ENCODE measurements at regions not wholly inside any gene's neighbourhood (a gene's known extent, or its start where the extent isn't known, plus 50 kb on each side); places are given as distances from the start of the nearest gene placed in this dataset.

DNA sequence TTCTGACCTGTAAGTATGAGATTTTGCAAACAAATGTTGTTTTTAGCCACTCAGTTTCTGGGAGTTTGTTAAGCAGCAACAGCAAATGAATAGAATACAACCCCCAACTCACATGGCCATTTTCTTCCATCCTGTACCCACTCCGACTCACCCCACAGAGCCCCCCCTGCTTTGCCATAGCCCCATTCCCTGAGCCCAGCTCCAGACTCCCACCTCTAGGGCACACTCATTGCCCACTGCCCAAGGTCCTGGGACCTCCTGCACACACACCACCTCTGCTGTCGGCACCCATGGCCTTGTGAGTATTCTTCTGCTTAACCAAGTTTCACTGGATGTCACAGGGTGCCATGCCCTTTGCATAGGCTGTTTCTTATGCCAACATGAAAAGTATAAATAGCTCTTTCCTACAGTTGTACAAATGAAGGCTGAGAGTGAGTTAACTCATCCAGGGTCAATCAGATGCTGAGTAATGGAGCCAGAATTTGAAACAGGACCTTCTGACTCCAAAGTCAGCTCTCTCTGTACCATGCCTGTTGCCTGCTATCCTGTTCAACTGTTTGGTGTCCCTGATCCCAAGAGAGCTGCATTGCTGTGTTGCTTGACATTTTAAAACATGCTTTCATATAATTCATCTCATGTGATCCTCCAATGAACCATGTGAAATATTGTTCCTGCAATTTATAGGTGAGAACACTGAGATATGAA, 367.8 kb upstream of the ZMIZ1 start:
- TF ChIP-seq CTCF (IDR thresholded peaks at IDR 0.05), result no peak
- ATAC-seq, result no peak
- Histone ChIP-seq H3K27ac (no peak overlapping the region), H3K4me1 (no peaks in the 10 kb centered on the region), H3K27me3 (no peaks in the 10 kb centered on the region), H3K9me3 (no peaks in the 10 kb centered on the region), H3K36me3 (no peaks in the 10 kb centered on the region), H3K4me3 (no peak overlapping the region)
- intact Hi-C loops (cut with DNase I), result no loop called here
- WGBS, 2 donors, result 89 to 94% methylated on average over 2 of the region's 2 CpGs
- FAIRE-seq, result no peak
- peak in 1 of 6 donors; percentile 3 for DNase-seq

- TF ChIP-seq CTCF (IDR thresholded peaks at IDR 0.05), result no peak
- H3K9me3 ChIP-seq, result no peaks in the 10 kb centered on the region
- no peak overlapping the region for H3K4me3 ChIP-seq
- intact Hi-C loops (cut with DNase I), result no loop called here
- H3K27me3 ChIP-seq, result no peaks in the 10 kb centered on the region
- ATAC-seq, result no peak
- H3K4me1 ChIP-seq, result no peaks in the 10 kb centered on the region
- H3K36me3 ChIP-seq, result no peaks in the 10 kb centered on the region
- WGBS, 2 donors, result 91 to 93% methylated on average over 8 of the region's 8 CpGs
- H3K27ac ChIP-seq, result no peak overlapping the region
- no peak for FAIRE-seq
- no peak for DNase-seq
Observed at GRCh38 chr10:78702186-78702585, 366.6 kb upstream of the ZMIZ1 start.

GRCh38 chr10:78702876-78703275, 365.9 kb upstream of the ZMIZ1 start:
- H3K36me3 ChIP-seq, result no peaks in the 10 kb centered on the region
- ATAC-seq (no peak), FAIRE-seq (no peak), DNase-seq (no peak)
- H3K9me3 ChIP-seq, result no peaks in the 10 kb centered on the region
- H3K4me1 ChIP-seq, result no peaks in the 10 kb centered on the region
- H3K4me3 ChIP-seq, result no peak overlapping the region
- 81 to 97% methylated on average over 6 of the region's 6 CpGs for WGBS, 2 donors
- no peak overlapping the region for H3K27ac ChIP-seq
- intact Hi-C loops (cut with DNase I), result no loop called here
- TF ChIP-seq CTCF (IDR thresholded peaks at IDR 0.05), result no peak
- no peaks in the 10 kb centered on the region for H3K27me3 ChIP-seq

- intact Hi-C loops (cut with DNase I), result no loop called here
- H3K27me3 ChIP-seq, result no peaks in the 10 kb centered on the region
- DNase-seq, result no peak
- H3K9me3 ChIP-seq, result no peaks in the 10 kb centered on the region
- H3K36me3 ChIP-seq, result no peaks in the 10 kb centered on the region
- WGBS, 2 donors, result 77 to 83% methylated on average over 6 of the region's 6 CpGs
- H3K4me1 ChIP-seq, result no peaks in the 10 kb centered on the region
- H3K27ac ChIP-seq, result no peak overlapping the region
- TF ChIP-seq CTCF (IDR thresholded peaks at IDR 0.05), result no peak
- FAIRE-seq, result no peak
- no peak overlapping the region for H3K4me3 ChIP-seq
- no peak for ATAC-seq
Observed at GRCh38 chr10:78703593-78703992, 365.2 kb upstream of the ZMIZ1 start.

GRCh38 chr10:78706256-78706655, 362.5 kb upstream of the ZMIZ1 start:
- ATAC-seq (no peak), FAIRE-seq (no peak), DNase-seq (no peak)
- no peaks in the 10 kb centered on the region for H3K4me1 ChIP-seq
- H3K9me3 ChIP-seq, result no peaks in the 10 kb centered on the region
- no peak overlapping the region for H3K4me3 ChIP-seq
- WGBS, 2 donors, result 97 to 100% methylated on average over 2 of the region's 2 CpGs
- TF ChIP-seq CTCF (IDR thresholded peaks at IDR 0.05), result no peak
- no peak overlapping the region for H3K27ac ChIP-seq
- H3K36me3 ChIP-seq, result no peaks in the 10 kb centered on the region
- intact Hi-C loops (cut with DNase I), result no loop called here
- no peaks in the 10 kb centered on the region for H3K27me3 ChIP-seq

Data from pancreas (tissue), 10 donors.